Lower leg skin (tissue), 4 donors: ENCODE measurements at regions not wholly inside any gene's neighbourhood (a gene's known extent, or its start where the extent isn't known, plus 50 kb on each side); places are given as distances from the start of the nearest gene placed in this dataset.

Source experiments
- DNase-seq, 2 donors: peaks; one replicate each; pipeline ENCODE4 v3.0.0-alpha.2; 2019; ENCODE audit warnings: low spot score in 2 of 2
- H3K4me3 ChIP-seq: fragments of 200-600 bp; sonication (generic); 2 replicates; pipeline ENCODE4 v1.5.1; 2017; ENCODE audit warnings: mild to moderate bottlenecking, low read depth; ENCODE audit not compliant: poor library complexity, severe bottlenecking
- POLR2A ChIP-seq, 2 donors: fragments of 450-650 bp; IDR thresholded peaks; one replicate each; pipeline ENCODE4 v1.6.1; 2016 to 2017; ENCODE audit warnings: antibody characterized with exemption in 2 of 2, mild to moderate bottlenecking in 1 of 2, moderate library complexity in 1 of 2
- WGBS, 2 donors: methylation state at CpG; one replicate each; pipeline ENCODE4 v1.1.5; 2018; 5-methylcytosine and 5-hydroxymethylcytosine counted together
- intact Hi-C: fragments of 100-400 bp; cut with DNase I; formaldehyde crosslinking; loops from one replicate; pipeline ENCODE4 v1.15.0; 2023; ENCODE audit warnings: low total_unique reads
- TF ChIP-seq, protein P1 (sequence below), 3 donors: fragments of 450-650 bp; IDR thresholded peaks; one replicate each; pipeline ENCODE4 v1.5.1; 2016; ENCODE audit warnings: antibody characterized with exemption in 3 of 3, mild to moderate bottlenecking in 3 of 3, moderate library complexity in 2 of 3

DNA sequence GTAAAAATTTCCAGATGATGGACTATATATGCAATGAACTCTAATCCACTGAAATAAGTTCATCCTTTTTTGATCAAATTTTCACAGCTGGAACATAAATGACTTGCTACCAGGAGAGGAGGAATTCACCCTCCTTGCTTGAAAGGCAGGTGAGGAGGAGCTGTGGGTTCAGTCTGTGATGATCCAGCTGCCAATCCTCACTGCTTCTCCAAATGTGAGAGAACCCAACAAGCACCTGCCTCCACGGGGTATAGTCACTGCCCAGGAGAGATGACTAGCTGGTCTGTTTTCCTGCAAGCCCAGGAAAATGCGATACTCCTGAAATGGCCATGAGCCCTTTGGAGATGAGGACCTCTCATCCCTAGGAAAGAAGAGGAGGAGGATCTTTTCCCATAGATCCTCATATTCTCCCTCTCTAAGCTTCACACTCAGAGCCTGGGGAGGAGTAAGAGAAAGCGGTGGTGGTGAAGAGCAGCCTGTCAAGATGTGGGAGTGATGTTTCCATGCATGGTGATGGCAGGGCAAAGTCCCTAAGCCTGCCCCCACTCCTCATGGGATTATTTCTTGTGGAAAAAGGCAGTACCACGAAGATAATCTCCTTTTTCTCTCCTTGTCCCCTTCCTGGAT is 77.9 kb upstream of the USP47 start:
- intact Hi-C loops = no loop called here
- 70 to 79% methylated on average over 4 of the region's 4 CpGs for WGBS, 2 donors
- TF ChIP-seq POLR2A (IDR thresholded peaks at IDR 0.05) = no peak
- TF ChIP-seq, protein P1, sequence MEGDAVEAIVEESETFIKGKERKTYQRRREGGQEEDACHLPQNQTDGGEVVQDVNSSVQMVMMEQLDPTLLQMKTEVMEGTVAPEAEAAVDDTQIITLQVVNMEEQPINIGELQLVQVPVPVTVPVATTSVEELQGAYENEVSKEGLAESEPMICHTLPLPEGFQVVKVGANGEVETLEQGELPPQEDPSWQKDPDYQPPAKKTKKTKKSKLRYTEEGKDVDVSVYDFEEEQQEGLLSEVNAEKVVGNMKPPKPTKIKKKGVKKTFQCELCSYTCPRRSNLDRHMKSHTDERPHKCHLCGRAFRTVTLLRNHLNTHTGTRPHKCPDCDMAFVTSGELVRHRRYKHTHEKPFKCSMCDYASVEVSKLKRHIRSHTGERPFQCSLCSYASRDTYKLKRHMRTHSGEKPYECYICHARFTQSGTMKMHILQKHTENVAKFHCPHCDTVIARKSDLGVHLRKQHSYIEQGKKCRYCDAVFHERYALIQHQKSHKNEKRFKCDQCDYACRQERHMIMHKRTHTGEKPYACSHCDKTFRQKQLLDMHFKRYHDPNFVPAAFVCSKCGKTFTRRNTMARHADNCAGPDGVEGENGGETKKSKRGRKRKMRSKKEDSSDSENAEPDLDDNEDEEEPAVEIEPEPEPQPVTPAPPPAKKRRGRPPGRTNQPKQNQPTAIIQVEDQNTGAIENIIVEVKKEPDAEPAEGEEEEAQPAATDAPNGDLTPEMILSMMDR (IDR thresholded peaks at IDR 0.05) = no peak
- DNase-seq = no peak
- no peak overlapping the region for H3K4me3 ChIP-seq

DNA sequence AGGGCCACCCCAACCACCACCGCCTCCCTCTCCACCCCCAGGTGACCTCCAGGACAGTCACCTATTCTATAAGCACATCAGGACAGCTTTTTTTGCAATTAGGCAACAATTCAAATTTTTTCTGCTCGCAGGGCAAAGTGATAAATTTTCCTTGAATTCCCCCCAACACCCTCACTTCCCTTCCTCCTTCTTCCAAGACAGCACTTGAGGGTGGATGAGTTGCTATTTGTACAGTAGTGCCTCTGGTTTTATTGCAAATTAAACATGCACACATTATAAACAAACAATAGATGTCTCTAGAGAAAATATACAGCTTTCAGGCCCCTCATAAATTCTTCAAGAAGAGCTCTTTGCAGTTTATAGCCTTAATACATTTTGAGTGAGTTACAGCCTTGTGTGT is 80.9 kb upstream of the USP47 start:
- intact Hi-C loops = loop anchor here (2.0 kb wide), 1 partner anchor 48 kb away; no protein-coding TSS in a partner anchor
- TF ChIP-seq POLR2A (IDR thresholded peaks at IDR 0.05) = no peak
- TF ChIP-seq, protein P1 (IDR thresholded peaks at IDR 0.05) = no peak
- no peak overlapping the region for H3K4me3 ChIP-seq
- no peak for DNase-seq
- 87 to 92% methylated on average over 2 of the region's 2 CpGs for WGBS, 2 donors

DNA sequence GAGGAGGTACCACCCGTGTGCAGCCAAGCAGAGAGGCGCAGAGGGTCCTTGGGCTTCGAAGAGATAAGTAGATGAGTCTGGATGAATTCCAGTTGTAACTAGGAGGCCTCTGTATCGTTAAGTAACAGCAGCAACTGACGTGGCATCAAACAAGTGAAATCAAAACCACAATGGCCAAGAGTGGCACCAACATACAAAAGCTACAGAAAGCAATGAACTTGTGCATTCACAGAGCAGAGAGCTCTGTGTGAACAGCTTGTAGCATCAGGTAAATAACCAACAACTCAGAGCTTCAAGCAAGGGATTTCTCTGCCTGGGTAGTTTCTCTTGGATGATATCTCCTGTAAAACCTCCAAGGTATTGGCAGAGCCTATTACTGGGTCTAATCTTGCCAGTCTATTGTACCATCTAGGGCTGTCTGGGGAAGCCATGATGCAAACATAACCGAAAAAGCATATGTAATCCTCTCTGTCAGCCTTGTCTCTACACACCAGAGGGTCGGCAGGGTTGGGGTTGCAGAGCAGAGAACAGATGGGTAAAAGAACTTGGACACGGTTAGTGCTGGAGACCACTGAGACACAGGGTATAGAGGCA is 83.1 kb upstream of the USP47 start:
- TF ChIP-seq, protein P1 (IDR thresholded peaks at IDR 0.05) = no peak
- no peak for TF ChIP-seq POLR2A (IDR thresholded peaks at IDR 0.05)
- intact Hi-C loops = no loop called here
- no peak overlapping the region for H3K4me3 ChIP-seq
- WGBS, 2 donors = 85 to 92% methylated on average over 8 of the region's 8 CpGs
- DNase-seq = no peak

DNA sequence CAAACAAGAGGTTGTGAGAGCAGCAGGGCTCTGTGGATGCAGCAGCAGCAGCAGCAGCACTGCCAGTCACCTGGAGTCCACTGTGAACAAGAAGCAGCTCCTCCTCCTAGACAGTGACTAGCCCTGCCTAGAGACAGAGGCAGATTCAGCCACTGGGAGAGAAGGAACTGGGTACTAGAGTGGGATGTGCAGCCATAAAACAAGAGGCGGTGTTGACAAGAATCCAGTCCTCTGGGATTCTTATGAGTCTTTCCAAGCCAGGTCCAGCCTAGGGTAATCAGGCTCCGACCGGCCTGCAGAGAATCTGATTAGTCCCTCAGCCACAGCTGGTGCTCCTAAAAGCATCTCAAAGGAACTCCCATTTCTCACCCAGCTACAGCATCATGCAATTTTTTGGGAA is 83.9 kb upstream of the USP47 start:
- WGBS, 2 donors = 51 to 77% methylated on average over 3 of the region's 3 CpGs
- no peak overlapping the region for H3K4me3 ChIP-seq
- TF ChIP-seq, protein P1 (IDR thresholded peaks at IDR 0.05) = no peak
- TF ChIP-seq POLR2A (IDR thresholded peaks at IDR 0.05) = no peak
- no peak for DNase-seq
- intact Hi-C loops = no loop called here

DNA sequence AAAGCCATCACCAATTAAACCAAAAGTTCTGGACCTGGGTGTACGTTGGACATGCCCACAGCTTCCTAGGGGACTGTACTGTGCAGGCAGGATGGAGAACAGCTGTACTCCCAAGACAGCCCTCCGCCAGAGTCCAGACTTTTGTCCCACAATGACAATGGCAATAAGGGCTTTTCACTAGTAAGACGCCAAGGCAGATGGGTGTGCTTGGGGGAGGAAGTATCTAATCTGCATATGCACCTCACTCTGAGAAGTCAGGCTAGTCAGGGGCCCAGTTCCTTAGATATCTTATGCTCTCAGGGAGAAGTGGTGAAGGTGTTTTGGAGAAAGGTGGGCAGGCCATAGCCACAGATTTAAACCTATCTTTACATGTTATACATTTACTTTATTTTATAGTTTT is 85.1 kb upstream of the USP47 start:
- 84 to 92% methylated on average over 3 of the region's 3 CpGs for WGBS, 2 donors
- no peak for DNase-seq
- TF ChIP-seq POLR2A (IDR thresholded peaks at IDR 0.05) = no peak
- TF ChIP-seq, protein P1 (IDR thresholded peaks at IDR 0.05) = no peak
- H3K4me3 ChIP-seq = no peak overlapping the region
- intact Hi-C loops = no loop called here

DNA sequence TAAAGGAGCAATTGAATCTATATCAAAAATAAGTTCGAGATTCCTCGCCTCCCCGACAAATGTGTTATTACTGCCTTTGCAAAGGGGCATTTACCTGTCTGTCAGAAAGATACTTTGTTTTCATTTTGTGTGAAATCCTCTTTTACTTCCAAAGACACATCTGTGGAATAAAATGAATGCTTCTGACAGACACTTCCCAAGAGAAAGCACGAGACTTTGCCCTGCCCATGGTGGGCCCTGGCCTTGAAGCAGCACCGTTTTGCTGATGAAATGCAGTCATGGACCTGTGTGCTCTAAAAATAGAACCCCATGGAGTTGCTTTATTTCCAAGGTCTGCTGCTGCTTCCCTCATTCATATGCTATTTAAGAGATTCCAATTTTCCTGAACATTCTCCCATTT is 85.9 kb upstream of the USP47 start:
- intact Hi-C loops = no loop called here
- no peak overlapping the region for H3K4me3 ChIP-seq
- 85 to 95% methylated on average over 5 of the region's 5 CpGs for WGBS, 2 donors
- no peak for DNase-seq
- TF ChIP-seq POLR2A (IDR thresholded peaks at IDR 0.05) = no peak
- TF ChIP-seq, protein P1 (IDR thresholded peaks at IDR 0.05) = no peak
